Activated CD8-positive, alpha-beta T cell treated with anti-CD3 and anti-CD28 coated beads for 36 hours (primary cell): ENCODE measurements at regions not wholly inside any gene's neighbourhood (a gene's known extent, or its start where the extent isn't known, plus 50 kb on each side); places are given as distances from the start of the nearest gene placed in this dataset.

Experiments used
- ATAC-seq: fragments of 200-7000 bp; cut with Tn5 transposase; one replicate; pipeline ENCODE4 v1.10.0; 2021; ENCODE audit warnings: mild to moderate bottlenecking, moderate library complexity
- CTCF ChIA-PET: fragments of 350-600 bp; sonication (Branson Sonifier 250); formaldehyde crosslinking; loops from one replicate; lab custom pipeline; 2021; ENCODE audit warnings: antibody characterized with exemption; lab: Charles Lee
- POLR2A ChIA-PET: fragments of 350-600 bp; sonication (Branson Sonifier 250); formaldehyde crosslinking; loops from one replicate; lab custom pipeline; 2021; ENCODE audit warnings: antibody characterized with exemption; lab: Charles Lee
- DNase-seq: peaks from one replicate; pipeline ENCODE4 v3.0.0-alpha.2; 2020
- H3K27ac Mint-ChIP-seq: one replicate; pipeline ENCODE4 v1.8.0; 2021; ENCODE audit warnings: mild to moderate bottlenecking, mixed read lengths
- H3K27me3 Mint-ChIP-seq: one replicate; pipeline ENCODE4 v1.8.0; 2021; ENCODE audit warnings: mixed read lengths
- H3K36me3 Mint-ChIP-seq: one replicate; pipeline ENCODE4 v1.8.0; 2021; ENCODE audit warnings: low read depth, mixed read lengths
- H3K4me1 Mint-ChIP-seq: one replicate; pipeline ENCODE4 v1.8.0; 2021; ENCODE audit warnings: low read depth, mixed read lengths
- H3K4me3 Mint-ChIP-seq: one replicate; pipeline ENCODE4 v1.8.0; 2021; ENCODE audit warnings: mild to moderate bottlenecking, moderate library complexity, mixed read lengths
- H3K9me3 Mint-ChIP-seq: one replicate; pipeline ENCODE4 v1.8.0; 2021; ENCODE audit warnings: mixed read lengths
- intact Hi-C: fragments of 100-400 bp; cut with micrococcal nuclease; formaldehyde crosslinking; loops from one replicate; pipeline ENCODE4 v1.10.0; 2022
- TF ChIP-seq, protein P1 (sequence below): fragments of 200-600 bp; IDR thresholded peaks from one replicate; pipeline ENCODE4 v1.8.0; 2022; ENCODE audit warnings: antibody characterized with exemption, mild to moderate bottlenecking

DNA sequence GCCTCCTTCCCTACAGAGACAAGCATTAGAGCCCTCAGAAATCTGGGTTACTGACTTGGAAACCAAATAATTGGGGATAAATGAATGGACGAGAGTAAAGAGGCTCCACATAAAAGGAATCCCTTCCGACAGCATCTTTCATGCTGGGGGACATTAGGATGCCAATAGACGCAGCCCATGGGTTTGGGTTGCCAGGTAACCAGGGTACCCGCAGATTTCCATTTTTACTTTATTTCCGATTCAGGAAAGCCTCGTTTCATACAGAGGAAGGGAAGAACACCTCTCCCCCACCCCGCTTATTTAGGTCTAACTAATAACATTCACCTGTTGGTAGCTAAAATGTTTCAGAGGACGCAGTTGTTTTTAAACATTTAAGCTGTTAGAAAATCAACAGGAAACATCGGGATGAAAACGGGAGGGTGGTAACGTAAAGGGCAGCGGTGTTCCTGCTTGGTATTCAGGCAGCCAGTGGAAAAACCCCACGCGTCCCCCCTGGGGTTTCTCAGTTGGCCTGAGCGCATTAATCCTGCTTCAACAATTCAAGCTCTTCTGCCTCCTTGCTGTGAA is 179.5 kb downstream of the YTHDC2 start:
- ChIA-PET POLR2A (no interaction called here), CTCF (no interaction called here)
- intact Hi-C loops: no loop called here
- Mint-ChIP-seq H3K27ac (no peak overlapping the region), H3K4me1 (no peaks in the 10 kb centered on the region), H3K9me3 (no peaks in the 10 kb centered on the region), H3K36me3 (no peaks in the 10 kb centered on the region), H3K27me3 (peaks cover 50% of the 10 kb centered on the region), H3K4me3 (no peak overlapping the region)
- TF ChIP-seq, protein P1, sequence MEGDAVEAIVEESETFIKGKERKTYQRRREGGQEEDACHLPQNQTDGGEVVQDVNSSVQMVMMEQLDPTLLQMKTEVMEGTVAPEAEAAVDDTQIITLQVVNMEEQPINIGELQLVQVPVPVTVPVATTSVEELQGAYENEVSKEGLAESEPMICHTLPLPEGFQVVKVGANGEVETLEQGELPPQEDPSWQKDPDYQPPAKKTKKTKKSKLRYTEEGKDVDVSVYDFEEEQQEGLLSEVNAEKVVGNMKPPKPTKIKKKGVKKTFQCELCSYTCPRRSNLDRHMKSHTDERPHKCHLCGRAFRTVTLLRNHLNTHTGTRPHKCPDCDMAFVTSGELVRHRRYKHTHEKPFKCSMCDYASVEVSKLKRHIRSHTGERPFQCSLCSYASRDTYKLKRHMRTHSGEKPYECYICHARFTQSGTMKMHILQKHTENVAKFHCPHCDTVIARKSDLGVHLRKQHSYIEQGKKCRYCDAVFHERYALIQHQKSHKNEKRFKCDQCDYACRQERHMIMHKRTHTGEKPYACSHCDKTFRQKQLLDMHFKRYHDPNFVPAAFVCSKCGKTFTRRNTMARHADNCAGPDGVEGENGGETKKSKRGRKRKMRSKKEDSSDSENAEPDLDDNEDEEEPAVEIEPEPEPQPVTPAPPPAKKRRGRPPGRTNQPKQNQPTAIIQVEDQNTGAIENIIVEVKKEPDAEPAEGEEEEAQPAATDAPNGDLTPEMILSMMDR: no peak
- ATAC-seq (no peak), DNase-seq (no peak)

DNA sequence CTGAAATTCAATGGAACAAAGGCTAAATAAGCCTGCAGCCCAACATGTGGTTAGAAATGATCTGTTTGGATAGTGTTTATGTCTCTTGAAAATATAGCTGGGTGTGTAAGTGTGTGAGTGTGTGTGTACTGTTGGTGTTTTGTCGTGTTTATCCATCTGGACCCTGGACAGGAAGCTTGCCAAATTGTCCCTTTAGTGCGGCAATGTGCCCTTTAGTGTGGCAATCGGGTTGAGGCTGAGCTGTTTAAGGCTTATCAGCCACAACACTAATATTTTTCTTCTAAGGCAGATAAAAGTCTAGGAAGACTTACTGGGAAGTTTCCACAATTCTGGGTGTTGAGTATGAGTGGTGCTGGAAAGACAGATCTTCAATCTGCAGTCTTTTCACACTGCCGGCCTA is 180.2 kb downstream of the YTHDC2 start:
- POLR2A ChIA-PET: no interaction called here
- intact Hi-C loops: no loop called here
- TF ChIP-seq, protein P1: no peak
- Mint-ChIP-seq H3K4me3 (no peak overlapping the region), H3K27ac (no peak overlapping the region), H3K36me3 (no peaks in the 10 kb centered on the region), H3K4me1 (no peaks in the 10 kb centered on the region), H3K9me3 (no peaks in the 10 kb centered on the region), H3K27me3 (peaks cover 48% of the 10 kb centered on the region)
- CTCF ChIA-PET: no interaction called here
- DNase-seq (no peak), ATAC-seq (no peak)

DNA sequence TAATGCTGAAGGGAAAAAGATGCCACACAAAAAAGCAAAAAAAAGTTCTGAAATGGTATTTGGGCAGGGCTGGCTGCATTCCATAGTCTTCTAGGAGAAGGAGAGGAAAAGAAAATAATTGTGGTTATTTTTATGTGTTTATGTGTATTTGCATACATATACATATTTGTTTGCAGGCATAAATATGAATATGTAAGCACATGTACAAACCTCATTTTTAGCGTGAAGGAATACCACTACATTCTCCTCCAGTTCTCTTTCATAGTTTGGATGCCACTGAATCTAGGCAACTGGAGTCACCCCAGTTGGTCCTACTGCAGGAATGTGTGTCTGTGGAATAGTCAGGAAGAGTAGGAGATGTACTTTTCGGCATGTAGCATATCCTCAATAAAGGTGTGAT is 181.1 kb downstream of the YTHDC2 start:
- Mint-ChIP-seq H3K36me3 (no peaks in the 10 kb centered on the region), H3K4me3 (no peak overlapping the region), H3K27ac (no peak overlapping the region), H3K9me3 (no peaks in the 10 kb centered on the region), H3K27me3 (peaks cover 44% of the 10 kb centered on the region), H3K4me1 (no peaks in the 10 kb centered on the region)
- intact Hi-C loops: no loop called here
- POLR2A ChIA-PET: no interaction called here
- no peak for DNase-seq
- CTCF ChIA-PET: no interaction called here
- TF ChIP-seq, protein P1: no peak
- ATAC-seq: no peak

DNA sequence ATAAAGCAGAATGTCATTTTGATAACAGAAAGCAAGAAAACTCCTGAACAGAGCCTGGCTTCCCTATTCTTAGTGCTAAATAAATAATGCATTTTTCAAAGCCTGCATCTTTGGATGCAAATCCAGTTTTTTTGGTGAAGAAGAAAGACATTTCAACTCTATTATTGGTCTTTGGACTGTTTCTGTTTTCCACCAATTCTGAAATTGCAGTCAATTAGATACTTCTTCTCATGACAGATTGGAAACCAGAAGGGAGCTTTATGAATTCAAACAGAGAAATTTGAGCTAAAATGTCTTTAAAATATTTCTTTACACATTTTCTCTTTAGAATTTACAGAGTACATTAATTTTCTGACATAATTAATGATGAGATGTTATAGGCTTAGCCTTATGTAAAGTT is 189.8 kb downstream of the YTHDC2 start:
- peaks cover 13% of the 10 kb centered on the region for H3K9me3 Mint-ChIP-seq
- intact Hi-C loops: no loop called here
- H3K27me3 Mint-ChIP-seq: no peaks in the 10 kb centered on the region
- no peaks in the 10 kb centered on the region for H3K4me1 Mint-ChIP-seq
- ChIA-PET POLR2A (no interaction called here), CTCF (no interaction called here)
- ATAC-seq (no peak), DNase-seq (no peak)
- TF ChIP-seq, protein P1: no peak
- no peak overlapping the region for H3K27ac Mint-ChIP-seq
- H3K4me3 Mint-ChIP-seq: no peak overlapping the region
- no peaks in the 10 kb centered on the region for H3K36me3 Mint-ChIP-seq

DNA sequence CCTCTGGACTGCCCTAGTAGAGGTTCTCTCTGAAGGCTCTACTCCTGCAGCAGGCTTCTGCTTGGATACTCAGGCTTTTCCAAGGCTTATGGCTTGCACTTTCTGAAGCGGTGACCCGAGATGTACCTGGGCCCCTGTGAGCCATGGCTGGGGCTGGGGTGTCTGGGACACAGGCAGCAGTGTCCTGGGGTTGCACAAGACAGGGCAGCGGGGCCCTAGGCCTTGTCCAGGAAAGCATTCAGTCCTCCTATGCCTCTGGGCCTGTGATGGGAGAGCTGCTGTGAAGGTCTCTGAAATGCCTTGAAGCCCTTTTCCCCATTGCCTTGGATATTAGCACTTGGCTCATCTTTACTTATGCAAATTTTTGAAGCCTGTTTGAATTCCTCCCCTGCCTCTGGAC is 192.2 kb downstream of the YTHDC2 start:
- H3K27ac Mint-ChIP-seq: no peak overlapping the region

More for the DNA sequence above, 192.2 kb downstream of the YTHDC2 start:
- no peak overlapping the region for H3K4me3 Mint-ChIP-seq
- TF ChIP-seq, protein P1: no peak
- ATAC-seq: no peak
- H3K36me3 Mint-ChIP-seq: no peaks in the 10 kb centered on the region
- no peak for DNase-seq
- ChIA-PET CTCF (no interaction called here), POLR2A (no interaction called here)
- peaks cover 1% of the 10 kb centered on the region for H3K27me3 Mint-ChIP-seq
- peaks cover 13% of the 10 kb centered on the region for H3K9me3 Mint-ChIP-seq
- intact Hi-C loops: no loop called here
- no peaks in the 10 kb centered on the region for H3K4me1 Mint-ChIP-seq
